ENCODE measurements at regions not wholly inside any gene's neighbourhood (a gene's known extent, or its start where the extent isn't known, plus 50 kb on each side); places are given as distances from the start of the nearest gene placed in this dataset.
"Not testable (repeated sequence)": the region's sequence is repeated elsewhere in the genome, so short reads cannot be mapped to it uniquely, and the experiment has no call there.

GRCh38 chr5:108588323-108588722 is 159.4 kb upstream of the FER start:
- DNase-seq (ENCODE audit: low read depth in 2 of 2) = no peak

DNA sequence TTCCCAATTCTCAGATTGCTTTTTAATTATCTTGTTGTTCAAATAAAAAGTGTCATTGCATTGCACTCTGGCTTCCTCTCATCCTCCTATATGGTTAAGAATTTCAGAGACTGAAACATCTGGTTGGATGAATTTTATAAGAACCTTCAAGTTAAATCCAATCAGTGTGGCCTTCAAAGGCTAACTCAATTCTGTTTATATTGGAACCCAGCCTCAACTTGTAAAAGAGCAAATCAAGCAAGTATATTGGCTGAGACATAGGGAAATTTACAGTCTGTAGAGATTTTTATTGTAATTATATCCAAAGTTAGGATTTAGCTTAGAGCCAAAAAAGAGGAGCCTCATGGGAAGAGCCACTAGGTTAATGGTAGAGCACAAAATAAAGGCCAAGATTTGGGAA is 159.9 kb upstream of the FER start:
- no peak for DNase-seq (ENCODE audit: low read depth in 2 of 2)

DNA sequence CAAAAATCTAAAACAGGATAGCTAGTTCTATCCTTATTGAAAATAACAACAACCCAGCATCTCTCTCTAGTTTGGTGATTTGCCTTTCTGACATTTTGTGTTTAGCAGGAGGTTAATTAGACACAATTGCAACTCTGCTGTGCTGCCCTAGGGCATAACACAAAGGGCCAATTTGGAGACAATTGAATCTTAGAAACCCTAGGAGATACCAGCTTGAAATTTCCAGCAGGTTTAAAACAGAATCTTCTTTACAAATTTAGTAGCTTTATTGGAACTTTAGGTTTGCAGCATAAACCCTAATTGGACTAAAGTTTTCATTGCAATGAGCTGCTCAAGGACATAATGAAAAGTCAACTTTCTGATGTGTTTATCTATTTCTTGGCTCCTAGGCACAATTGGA is 166.7 kb upstream of the FER start:
- DNase-seq (ENCODE audit: low read depth in 2 of 2) = no peak

DNA sequence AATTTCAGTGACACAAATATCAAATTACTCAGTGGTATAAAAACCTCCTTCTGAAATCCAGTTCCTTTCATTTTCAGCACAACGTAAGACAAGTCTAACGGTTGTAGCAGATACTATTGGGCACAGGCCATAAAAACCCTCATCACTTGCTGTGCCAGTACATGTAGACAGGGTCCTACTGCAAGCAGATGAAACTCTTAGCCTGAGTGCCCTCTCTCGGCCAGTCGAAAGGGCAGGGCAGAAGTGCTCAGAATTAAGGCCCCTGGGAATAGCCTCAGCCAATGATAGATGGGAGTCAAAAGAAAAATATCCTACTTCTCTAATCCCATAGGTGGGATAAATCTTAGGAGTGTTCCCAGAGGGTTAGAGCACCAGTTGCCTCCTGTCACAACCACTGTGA is 168.5 kb upstream of the FER start:
- no peak for DNase-seq (ENCODE audit: low read depth in 2 of 2)

DNA sequence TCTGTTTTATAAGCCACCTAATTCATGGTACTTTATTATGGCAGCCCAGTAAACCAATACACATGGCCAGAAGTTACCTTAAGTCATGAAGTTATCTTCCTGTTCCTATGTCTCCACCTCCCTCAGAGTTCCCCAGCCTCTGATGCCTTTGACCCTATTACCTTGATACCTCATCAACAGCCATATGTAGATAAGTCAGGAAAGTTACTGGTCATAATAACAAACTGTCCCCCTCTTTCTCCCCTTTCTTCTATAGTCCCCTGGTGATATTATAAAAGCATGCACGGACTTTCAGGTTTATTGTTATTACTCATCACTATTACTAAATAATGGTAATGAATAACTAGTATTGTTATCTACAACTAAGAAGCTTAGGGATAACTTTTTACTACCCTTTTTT is 168.9 kb upstream of the FER start:
- DNase-seq (ENCODE audit: low read depth in 2 of 2) = no peak

- no peak for DNase-seq (ENCODE audit: low read depth in 2 of 2)
Measured at GRCh38 chr5:108567429-108567828, 180.3 kb upstream of the FER start.

GRCh38 chr5:108564441-108564840 is 182.5 kb upstream of the FBXL17 start:
- DNase-seq (ENCODE audit: low read depth in 2 of 2) = no peak

GRCh38 chr5:108562205-108562454 is 180.2 kb upstream of the FBXL17 start:
- DNase-seq (ENCODE audit: low read depth in 2 of 2) = no peak

GRCh38 chr5:108561416-108562204 is 179.7 kb upstream of the FBXL17 start:
- no peak for DNase-seq (ENCODE audit: low read depth in 2 of 2)

- DNase-seq (ENCODE audit: low read depth in 2 of 2) = no peak
Measured at GRCh38 chr5:108560581-108560980, 178.7 kb upstream of the FBXL17 start.

DNA sequence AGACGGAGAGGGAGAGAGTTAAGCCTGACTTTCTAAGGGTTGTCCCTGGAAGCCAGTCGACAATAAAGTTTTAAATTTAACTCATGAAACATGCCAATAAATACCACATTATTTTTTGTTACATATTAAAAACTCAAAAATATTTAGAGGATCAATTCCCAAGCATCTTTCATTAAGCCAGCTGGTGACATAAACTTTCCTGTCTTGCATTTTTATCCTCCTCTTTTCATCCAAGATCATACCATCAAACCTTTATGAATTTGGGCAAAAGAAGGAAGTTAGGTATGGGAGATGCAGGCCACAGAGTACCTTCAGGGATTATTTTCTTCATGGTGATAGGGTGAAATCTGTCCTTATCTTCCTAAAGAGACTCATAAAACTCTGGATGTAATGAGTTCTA is 178.3 kb upstream of the FBXL17 start:
- no peak for DNase-seq (ENCODE audit: low read depth in 2 of 2)

DNA sequence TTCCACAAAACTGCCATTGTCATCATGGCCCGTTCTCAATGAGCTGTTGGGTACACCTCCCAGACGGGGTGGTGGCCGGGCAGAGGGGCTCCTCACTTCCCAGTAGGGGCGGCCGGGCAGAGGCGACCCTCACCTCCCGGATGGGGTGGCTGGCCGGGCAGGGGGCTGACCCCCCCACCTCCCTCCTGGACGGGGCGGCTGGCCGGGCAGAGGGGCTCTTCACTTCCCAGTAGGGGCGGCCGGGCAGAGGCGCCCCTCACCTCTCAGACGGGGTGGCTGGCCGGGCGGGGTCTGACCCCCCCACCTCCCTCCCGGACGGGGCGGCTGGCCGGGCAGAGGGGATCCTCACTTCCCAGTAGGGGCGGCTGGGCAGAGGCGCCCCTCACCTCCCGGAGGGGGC is 176.9 kb upstream of the FBXL17 start:
- DNase-seq (ENCODE audit: low read depth in 2 of 2) = not testable (repeated sequence)

GRCh38 chr5:108558142-108558541 is 176.2 kb upstream of the FBXL17 start:
- not testable (repeated sequence) for DNase-seq (ENCODE audit: low read depth in 2 of 2)

DNA sequence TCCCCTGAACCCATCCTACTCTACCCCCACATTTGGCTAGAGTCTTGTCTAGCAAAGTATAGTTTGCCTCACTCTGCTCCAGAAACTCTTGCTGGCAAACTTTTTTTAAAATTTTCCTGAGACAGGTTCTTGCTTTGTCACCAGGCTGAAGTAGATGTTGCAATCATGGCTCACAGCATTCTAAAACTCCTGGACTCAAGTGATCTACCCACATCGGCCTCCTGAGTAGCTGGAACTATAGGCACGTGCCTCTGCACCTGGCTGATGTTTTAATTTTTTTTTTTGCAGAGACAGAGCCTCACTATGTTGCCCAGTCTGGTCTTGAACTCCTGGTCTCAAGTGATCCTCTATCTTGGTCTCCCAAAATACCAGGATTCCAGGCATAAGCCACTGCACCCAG is 175.8 kb upstream of the FBXL17 start:
- no peak for DNase-seq (ENCODE audit: low read depth in 2 of 2)

GRCh38 chr5:108556441-108557145 is 174.7 kb upstream of the FBXL17 start:
- no peak for DNase-seq (ENCODE audit: low read depth in 2 of 2)

GRCh38 chr5:108548684-108549596 is 167.0 kb upstream of the FBXL17 start:
- no peak for DNase-seq (ENCODE audit: low read depth in 2 of 2)

- DNase-seq (ENCODE audit: low read depth in 2 of 2) = no peak
Measured at GRCh38 chr5:108546939-108547338, 165.0 kb upstream of the FBXL17 start.

DNA sequence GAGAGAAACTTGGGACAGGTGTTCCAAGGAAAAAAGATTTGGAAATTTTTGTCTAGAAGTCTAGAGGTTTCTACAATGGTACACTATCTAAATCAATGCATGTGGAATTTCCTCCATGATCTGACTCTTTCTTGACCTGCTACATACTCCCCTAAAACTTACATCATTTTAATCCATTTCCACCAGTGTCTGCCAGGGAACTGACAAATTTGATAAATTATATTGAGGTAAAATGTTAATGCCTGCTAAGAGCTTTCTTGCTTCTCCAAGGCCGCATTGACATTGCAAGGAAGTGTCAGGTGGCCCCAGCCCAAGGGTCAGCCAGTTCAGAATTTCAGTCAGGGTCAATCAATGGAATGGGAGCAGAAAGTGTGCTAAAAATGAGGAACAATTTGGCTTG is 163.4 kb upstream of the FBXL17 start:
- DNase-seq (ENCODE audit: low read depth in 2 of 2) = no peak

DNA sequence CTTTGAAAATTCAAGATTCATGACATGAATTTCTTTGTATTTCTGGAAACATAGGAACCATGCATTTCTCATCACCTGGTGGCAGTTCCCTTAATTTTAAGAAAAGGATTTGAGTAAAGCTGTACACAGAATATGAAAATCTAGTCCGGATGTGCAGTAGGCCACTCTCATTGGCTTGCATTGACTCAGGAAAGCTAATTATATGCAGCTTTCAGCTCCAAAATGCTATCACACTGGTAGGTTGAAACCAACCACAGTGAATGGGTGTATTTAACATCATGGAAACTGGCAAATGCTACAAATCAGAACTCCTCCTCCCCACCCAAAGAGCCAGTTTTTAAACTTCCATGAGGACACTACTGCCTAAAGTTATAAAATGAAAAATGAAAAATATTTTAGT is 161.6 kb upstream of the FBXL17 start:
- no peak for DNase-seq (ENCODE audit: low read depth in 2 of 2)

GRCh38 chr5:108541836-108542235 is 159.9 kb upstream of the FBXL17 start:
- no peak for DNase-seq (ENCODE audit: low read depth in 2 of 2)

- DNase-seq (ENCODE audit: low read depth in 2 of 2) = no peak
Measured at GRCh38 chr5:108536321-108536720, 154.4 kb upstream of the FBXL17 start.

DNA sequence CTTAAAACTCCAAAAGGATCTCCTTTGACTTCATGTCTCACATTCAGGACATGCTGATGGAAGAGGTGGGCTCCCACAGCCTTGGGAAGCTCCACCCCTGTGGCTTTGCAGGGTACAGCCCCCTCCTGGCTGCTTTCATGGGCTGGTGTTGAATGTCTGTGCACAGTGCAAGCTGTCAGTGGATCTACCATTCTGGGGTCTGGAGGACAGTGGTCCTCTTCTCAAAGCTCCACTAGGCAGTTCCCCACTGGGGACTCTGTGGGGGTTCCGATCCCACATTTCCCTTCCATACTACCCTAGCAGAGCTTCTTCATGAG is 150.2 kb upstream of the FBXL17 start:
- DNase-seq (ENCODE audit: low read depth in 2 of 2) = not testable (repeated sequence)
